ENCODE measurements at regions not wholly inside any gene's neighbourhood (a gene's known extent, or its start where the extent isn't known, plus 50 kb on each side); places are given as distances from the start of the nearest gene placed in this dataset.

DNA sequence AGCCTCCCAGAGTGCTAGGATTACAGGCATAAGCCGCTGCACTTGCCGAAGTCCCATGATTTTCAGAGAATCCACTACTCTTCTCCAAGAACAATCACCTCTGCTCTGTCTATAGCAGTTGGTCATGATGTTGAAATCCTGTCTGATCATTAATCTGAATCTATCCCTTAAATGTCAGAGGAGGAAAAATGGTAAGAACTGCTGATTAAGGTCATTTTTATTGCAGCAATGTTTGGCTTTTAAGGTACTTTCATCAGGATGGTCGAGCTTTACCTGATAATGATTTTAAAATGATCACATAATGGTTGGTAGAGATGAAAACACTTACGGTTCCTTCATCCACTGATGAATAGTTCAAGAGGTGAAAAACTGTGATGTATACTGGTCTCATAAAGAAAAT lies 968.6 kb downstream of the TLE4 start:
- H3K9me3 Mint-ChIP-seq = peaks cover 16% of the 10 kb centered on the region
- H3K27me3 Mint-ChIP-seq (ENCODE audit: low read depth) = no peaks in the 10 kb centered on the region
- TF ChIP-seq, protein P1, sequence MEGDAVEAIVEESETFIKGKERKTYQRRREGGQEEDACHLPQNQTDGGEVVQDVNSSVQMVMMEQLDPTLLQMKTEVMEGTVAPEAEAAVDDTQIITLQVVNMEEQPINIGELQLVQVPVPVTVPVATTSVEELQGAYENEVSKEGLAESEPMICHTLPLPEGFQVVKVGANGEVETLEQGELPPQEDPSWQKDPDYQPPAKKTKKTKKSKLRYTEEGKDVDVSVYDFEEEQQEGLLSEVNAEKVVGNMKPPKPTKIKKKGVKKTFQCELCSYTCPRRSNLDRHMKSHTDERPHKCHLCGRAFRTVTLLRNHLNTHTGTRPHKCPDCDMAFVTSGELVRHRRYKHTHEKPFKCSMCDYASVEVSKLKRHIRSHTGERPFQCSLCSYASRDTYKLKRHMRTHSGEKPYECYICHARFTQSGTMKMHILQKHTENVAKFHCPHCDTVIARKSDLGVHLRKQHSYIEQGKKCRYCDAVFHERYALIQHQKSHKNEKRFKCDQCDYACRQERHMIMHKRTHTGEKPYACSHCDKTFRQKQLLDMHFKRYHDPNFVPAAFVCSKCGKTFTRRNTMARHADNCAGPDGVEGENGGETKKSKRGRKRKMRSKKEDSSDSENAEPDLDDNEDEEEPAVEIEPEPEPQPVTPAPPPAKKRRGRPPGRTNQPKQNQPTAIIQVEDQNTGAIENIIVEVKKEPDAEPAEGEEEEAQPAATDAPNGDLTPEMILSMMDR (IDR thresholded peaks at IDR 0.05; ENCODE audit: unreplicated experiment in 3 of 3) = no peak
- no peak overlapping the region for H3K4me3 Mint-ChIP-seq
- H3K4me1 Mint-ChIP-seq = no peaks in the 10 kb centered on the region
- no peaks in the 10 kb centered on the region for H3K36me3 Mint-ChIP-seq (ENCODE audit: low read depth)
- no peak overlapping the region for H3K27ac Mint-ChIP-seq

DNA sequence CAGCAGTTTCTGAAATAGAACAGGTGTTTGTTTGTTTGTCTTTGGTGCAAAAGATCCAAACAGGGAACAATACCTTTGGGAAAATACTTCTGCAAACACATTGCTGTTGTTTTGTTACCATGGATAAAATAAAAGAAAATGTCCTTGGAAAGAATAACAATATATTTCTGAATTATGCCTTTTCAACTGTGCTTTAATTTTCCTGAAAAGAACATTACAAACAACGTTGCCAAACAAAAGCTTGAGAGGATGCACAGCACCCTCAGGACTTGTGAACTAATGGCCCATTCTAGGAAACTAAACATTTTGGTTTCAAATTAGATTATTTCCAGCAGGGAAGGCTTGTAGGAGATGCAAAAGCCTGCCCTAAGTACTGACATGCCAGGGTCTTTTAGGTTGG lies 967.2 kb downstream of the TLE4 start:
- Mint-ChIP-seq H3K9me3 (peaks cover 25% of the 10 kb centered on the region), H3K4me3 (no peak overlapping the region), H3K4me1 (no peaks in the 10 kb centered on the region), H3K27me3 (ENCODE audit: low read depth) (no peaks in the 10 kb centered on the region), H3K36me3 (ENCODE audit: low read depth) (no peaks in the 10 kb centered on the region), H3K27ac (no peak overlapping the region)
- TF ChIP-seq, protein P1 (IDR thresholded peaks at IDR 0.05; ENCODE audit: unreplicated experiment in 3 of 3) = no peak

DNA sequence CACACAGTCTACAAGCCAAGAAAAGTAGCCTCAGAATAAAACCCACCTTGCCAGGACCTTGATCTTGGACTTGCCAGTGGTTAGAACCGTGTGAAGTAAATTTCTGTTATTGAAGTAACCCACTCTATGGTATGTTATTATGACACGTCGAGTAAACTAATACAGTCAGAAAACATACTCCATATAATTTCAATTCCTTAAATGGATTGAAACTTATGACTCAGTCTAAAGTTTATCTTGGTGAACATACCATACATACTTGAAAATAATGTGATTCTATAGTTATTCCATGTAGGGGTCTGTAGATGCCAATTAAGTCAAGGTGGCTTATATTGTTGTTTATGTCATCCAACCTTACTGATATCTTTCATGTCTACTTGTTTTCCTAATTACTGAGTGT lies 950.7 kb downstream of the TLE4 start:
- Mint-ChIP-seq H3K9me3 (peaks cover 34% of the 10 kb centered on the region), H3K4me1 (no peaks in the 10 kb centered on the region), H3K4me3 (no peak overlapping the region), H3K27ac (no peak overlapping the region), H3K27me3 (ENCODE audit: low read depth) (peaks cover 3% of the 10 kb centered on the region), H3K36me3 (ENCODE audit: low read depth) (no peaks in the 10 kb centered on the region)
- TF ChIP-seq, protein P1 (IDR thresholded peaks at IDR 0.05; ENCODE audit: unreplicated experiment in 3 of 3) = no peak

DNA sequence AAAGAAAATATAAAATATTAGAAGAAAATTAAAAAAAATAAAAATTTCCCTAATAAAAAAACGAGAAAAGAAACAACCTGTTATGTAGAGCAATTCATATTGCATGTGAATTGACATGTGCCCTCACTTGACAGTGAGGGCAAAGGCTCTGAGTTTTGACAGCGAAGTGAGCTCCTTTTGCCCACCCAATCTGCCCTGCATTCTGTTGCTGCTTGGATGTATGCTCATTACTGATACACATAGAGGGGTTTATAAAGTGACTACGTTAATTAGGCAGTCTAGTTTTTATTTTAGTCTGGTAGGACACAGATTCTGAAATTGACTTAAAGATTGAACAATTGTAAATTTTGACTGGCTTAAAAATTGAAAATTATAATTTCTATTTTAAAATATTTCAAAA lies 949.4 kb downstream of the TLE4 start:
- H3K27ac Mint-ChIP-seq = no peak overlapping the region
- H3K27me3 Mint-ChIP-seq (ENCODE audit: low read depth) = peaks cover 3% of the 10 kb centered on the region
- peaks cover 28% of the 10 kb centered on the region for H3K9me3 Mint-ChIP-seq
- no peaks in the 10 kb centered on the region for H3K4me1 Mint-ChIP-seq
- no peak overlapping the region for H3K4me3 Mint-ChIP-seq
- TF ChIP-seq, protein P1 (IDR thresholded peaks at IDR 0.05; ENCODE audit: unreplicated experiment in 3 of 3) = no peak
- no peaks in the 10 kb centered on the region for H3K36me3 Mint-ChIP-seq (ENCODE audit: low read depth)

DNA sequence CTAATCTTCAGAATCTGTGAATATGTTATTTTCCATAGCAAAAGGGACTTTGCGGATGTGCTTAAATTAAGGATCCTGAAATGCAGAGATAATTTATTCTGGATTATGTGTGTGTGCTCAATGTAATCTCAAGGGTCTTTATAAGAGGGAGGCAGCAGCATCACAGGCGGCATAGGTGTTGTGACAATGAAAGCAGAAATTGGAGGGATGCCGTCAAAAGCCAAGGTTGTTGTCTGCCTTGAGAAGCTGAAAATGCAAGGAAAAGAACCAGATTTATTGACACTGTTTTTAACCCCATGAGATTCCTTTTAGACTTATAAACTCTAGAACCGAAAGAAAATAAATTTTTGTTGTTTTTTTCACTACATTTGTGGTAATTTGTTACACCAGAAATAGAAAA lies 948.5 kb downstream of the TLE4 start:
- no peak overlapping the region for H3K4me3 Mint-ChIP-seq
- no peaks in the 10 kb centered on the region for H3K36me3 Mint-ChIP-seq (ENCODE audit: low read depth)
- peaks cover 31% of the 10 kb centered on the region for H3K9me3 Mint-ChIP-seq
- TF ChIP-seq, protein P1 (IDR thresholded peaks at IDR 0.05; ENCODE audit: unreplicated experiment in 3 of 3) = no peak
- H3K27ac Mint-ChIP-seq = no peak overlapping the region
- H3K4me1 Mint-ChIP-seq = no peaks in the 10 kb centered on the region
- H3K27me3 Mint-ChIP-seq (ENCODE audit: low read depth) = no peaks in the 10 kb centered on the region

DNA sequence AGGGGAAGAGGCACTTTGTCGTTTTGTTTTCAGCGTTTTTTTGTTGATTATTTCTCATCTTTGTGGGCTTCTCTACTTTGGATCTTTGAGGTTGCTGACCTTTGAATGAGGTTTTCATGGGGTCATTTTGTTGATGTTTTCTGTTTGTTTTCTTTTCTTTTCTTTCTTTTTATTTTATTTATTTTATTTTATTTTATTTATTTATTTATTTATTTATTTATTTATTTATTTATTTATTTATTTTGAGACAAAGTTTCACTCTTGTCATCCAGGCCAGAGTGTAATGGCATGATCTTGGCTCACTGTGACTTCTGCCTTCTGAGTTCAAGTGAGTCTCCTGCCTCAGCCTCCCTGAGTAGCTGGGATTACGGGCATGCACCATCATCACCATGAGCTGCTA lies 946.7 kb downstream of the TLE4 start:
- Mint-ChIP-seq H3K36me3 (ENCODE audit: low read depth) (no peaks in the 10 kb centered on the region), H3K9me3 (peaks cover 35% of the 10 kb centered on the region), H3K4me3 (no peak overlapping the region), H3K4me1 (no peaks in the 10 kb centered on the region), H3K27ac (no peak overlapping the region), H3K27me3 (ENCODE audit: low read depth) (no peaks in the 10 kb centered on the region)
- TF ChIP-seq, protein P1 (IDR thresholded peaks at IDR 0.05; ENCODE audit: unreplicated experiment in 3 of 3) = no peak
